Endodermal cell (in vitro differentiated cells): ENCODE measurements at regions not wholly inside any gene's neighbourhood (a gene's known extent, or its start where the extent isn't known, plus 50 kb on each side); places are given as distances from the start of the nearest gene placed in this dataset.

Source experiments
- DNase-seq: peaks from one replicate; pipeline ENCODE4 v3.0.0-alpha.2; 2017
- H3K27ac ChIP-seq: 2 replicates; pipeline ENCODE4 v1.5.1; 2013; ENCODE audit warnings: mild to moderate bottlenecking, low read depth, low read length, moderate library complexity
- H3K27me3 ChIP-seq: 2 replicates; pipeline ENCODE4 v1.6.1; 2013; ENCODE audit warnings: mild to moderate bottlenecking, low read length, moderate library complexity; ENCODE audit not compliant: insufficient read depth, control insufficient read depth, poor library complexity, severe bottlenecking
- H3K36me3 ChIP-seq: 2 replicates; pipeline ENCODE4 v1.7.0; 2013; ENCODE audit warnings: mild to moderate bottlenecking, low read length, moderate library complexity; ENCODE audit not compliant: control insufficient read depth, insufficient read depth
- H3K4me1 ChIP-seq: one replicate; pipeline ENCODE4 v1.7.0; 2013; ENCODE audit warnings: low read length; ENCODE audit not compliant: control insufficient read depth, insufficient read depth
- H3K4me3 ChIP-seq: 2 replicates; pipeline ENCODE4 v1.5.1; 2013; ENCODE audit warnings: mild to moderate bottlenecking, low read length, moderate library complexity
- H3K9ac ChIP-seq: 2 replicates; pipeline ENCODE4 v1.6.1; 2013; ENCODE audit warnings: mild to moderate bottlenecking, low read length, moderate library complexity; ENCODE audit not compliant: poor library complexity, severe bottlenecking; ENCODE audit errors: extremely low read depth
- H3K9me3 ChIP-seq: 2 replicates; pipeline ENCODE4 v1.6.1; 2013; ENCODE audit warnings: mild to moderate bottlenecking, low read length, moderate library complexity; ENCODE audit not compliant: control insufficient read depth
- H3K27ac Mint-ChIP-seq: 2 replicates; pipeline ENCODE4 v1.8.0; 2020; ENCODE audit warnings: mixed read lengths
- H3K27me3 Mint-ChIP-seq: 2 replicates; pipeline ENCODE4 v1.8.0; 2021; ENCODE audit warnings: mild to moderate bottlenecking, mixed read lengths; ENCODE audit not compliant: insufficient read depth
- H3K36me3 Mint-ChIP-seq: 2 replicates; pipeline ENCODE4 v1.8.0; 2020; ENCODE audit warnings: low read depth, mixed read lengths
- H3K4me1 Mint-ChIP-seq: 2 replicates; pipeline ENCODE4 v1.8.0; 2020; ENCODE audit warnings: mixed read lengths
- H3K4me3 Mint-ChIP-seq: 2 replicates; pipeline ENCODE4 v1.8.0; 2020; ENCODE audit warnings: mild to moderate bottlenecking, moderate library complexity, mixed read lengths
- H3K9me3 Mint-ChIP-seq: 2 replicates; pipeline ENCODE4 v1.8.0; 2020; ENCODE audit warnings: mild to moderate bottlenecking, mixed read lengths
- WGBS, 2 experiments: methylation state at CpG; one replicate each; pipeline versions ENCODE4 v1.1.5 to v1.1.7; 2013; ENCODE audit warnings: missing lambda C conversion rate in 2 of 2, mixed read lengths in 1 of 2; ENCODE audit not compliant: insufficient coverage in 1 of 2, insufficient read length in 1 of 2; 5-methylcytosine and 5-hydroxymethylcytosine counted together
- TF ChIP-seq, protein P1 (sequence below): fragments of 200-600 bp; sonication (generic); conservative IDR thresholded peaks from 2 replicates; pipeline ENCODE4 v1.5.0; 2021; ENCODE audit warnings: antibody characterized with exemption, mild to moderate bottlenecking

DNA sequence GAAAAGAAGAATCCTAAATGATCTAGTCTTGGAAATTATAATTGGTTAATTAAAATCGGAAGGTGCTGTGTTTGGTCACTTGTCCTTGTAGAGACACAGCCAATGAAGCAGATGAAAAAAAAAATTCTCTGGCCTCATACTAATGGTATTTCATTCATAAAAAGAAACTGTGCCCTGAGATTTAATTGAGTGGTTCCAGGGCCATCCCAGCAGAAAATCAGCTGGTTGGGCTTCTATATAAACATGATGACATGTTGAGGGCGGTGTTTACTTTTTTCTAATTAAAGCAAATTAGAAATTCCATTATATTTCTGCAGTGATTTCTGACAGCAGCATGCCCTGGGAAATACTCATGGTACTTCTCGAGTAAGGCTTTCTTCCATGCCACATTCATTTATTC is 191.9 kb upstream of the KCNJ16 start:
- Histone ChIP-seq H3K9ac (no peak overlapping the region), H3K9me3 (no peaks in the 10 kb centered on the region), H3K4me3 (no peak overlapping the region), H3K27me3 (no peaks in the 10 kb centered on the region), H3K27ac (no peak overlapping the region), H3K36me3 (no peaks in the 10 kb centered on the region), H3K4me1 (no peaks in the 10 kb centered on the region)
- Mint-ChIP-seq H3K27me3 (no peaks in the 10 kb centered on the region), H3K27ac (no peak overlapping the region), H3K4me3 (no peak overlapping the region), H3K36me3 (no peaks in the 10 kb centered on the region), H3K9me3 (no peaks in the 10 kb centered on the region), H3K4me1 (no peaks in the 10 kb centered on the region)
- TF ChIP-seq, protein P1, sequence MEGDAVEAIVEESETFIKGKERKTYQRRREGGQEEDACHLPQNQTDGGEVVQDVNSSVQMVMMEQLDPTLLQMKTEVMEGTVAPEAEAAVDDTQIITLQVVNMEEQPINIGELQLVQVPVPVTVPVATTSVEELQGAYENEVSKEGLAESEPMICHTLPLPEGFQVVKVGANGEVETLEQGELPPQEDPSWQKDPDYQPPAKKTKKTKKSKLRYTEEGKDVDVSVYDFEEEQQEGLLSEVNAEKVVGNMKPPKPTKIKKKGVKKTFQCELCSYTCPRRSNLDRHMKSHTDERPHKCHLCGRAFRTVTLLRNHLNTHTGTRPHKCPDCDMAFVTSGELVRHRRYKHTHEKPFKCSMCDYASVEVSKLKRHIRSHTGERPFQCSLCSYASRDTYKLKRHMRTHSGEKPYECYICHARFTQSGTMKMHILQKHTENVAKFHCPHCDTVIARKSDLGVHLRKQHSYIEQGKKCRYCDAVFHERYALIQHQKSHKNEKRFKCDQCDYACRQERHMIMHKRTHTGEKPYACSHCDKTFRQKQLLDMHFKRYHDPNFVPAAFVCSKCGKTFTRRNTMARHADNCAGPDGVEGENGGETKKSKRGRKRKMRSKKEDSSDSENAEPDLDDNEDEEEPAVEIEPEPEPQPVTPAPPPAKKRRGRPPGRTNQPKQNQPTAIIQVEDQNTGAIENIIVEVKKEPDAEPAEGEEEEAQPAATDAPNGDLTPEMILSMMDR, result no peak
- WGBS, 2 experiments, result 90% methylated on average over 2 to 3 of the region's 3 CpGs
- DNase-seq, result no peak

DNA sequence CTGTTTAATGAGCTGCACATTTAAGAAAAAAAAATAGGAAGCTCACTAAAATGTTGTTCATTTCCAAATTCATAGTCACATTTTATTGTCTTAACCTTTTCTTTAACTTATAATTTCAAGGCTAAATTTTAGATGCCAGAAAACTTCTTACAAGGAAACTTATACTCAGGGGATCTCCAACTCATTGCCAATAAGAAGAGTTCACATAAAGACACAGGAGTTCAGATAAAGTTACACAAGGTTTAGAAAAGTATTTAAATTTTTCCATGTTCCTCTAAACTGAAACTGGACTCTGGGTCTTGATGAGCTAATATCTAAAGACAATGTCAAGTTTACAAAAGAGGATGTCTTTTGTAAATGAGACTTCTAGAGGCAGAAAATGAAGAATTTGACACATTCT is 190.7 kb upstream of the KCNJ16 start:
- no peak overlapping the region for H3K4me3 ChIP-seq
- no peak overlapping the region for H3K27ac Mint-ChIP-seq
- no peaks in the 10 kb centered on the region for H3K9me3 Mint-ChIP-seq
- no peaks in the 10 kb centered on the region for H3K36me3 ChIP-seq
- H3K9ac ChIP-seq, result no peak overlapping the region
- H3K36me3 Mint-ChIP-seq, result no peaks in the 10 kb centered on the region
- H3K27me3 Mint-ChIP-seq, result no peaks in the 10 kb centered on the region
- peaks cover 4% of the 10 kb centered on the region for H3K4me1 Mint-ChIP-seq
- TF ChIP-seq, protein P1, result no peak
- H3K27me3 ChIP-seq, result no peaks in the 10 kb centered on the region
- no peaks in the 10 kb centered on the region for H3K4me1 ChIP-seq
- no peak overlapping the region for H3K4me3 Mint-ChIP-seq
- DNase-seq, result no peak
- no peak overlapping the region for H3K27ac ChIP-seq
- H3K9me3 ChIP-seq, result no peaks in the 10 kb centered on the region

DNA sequence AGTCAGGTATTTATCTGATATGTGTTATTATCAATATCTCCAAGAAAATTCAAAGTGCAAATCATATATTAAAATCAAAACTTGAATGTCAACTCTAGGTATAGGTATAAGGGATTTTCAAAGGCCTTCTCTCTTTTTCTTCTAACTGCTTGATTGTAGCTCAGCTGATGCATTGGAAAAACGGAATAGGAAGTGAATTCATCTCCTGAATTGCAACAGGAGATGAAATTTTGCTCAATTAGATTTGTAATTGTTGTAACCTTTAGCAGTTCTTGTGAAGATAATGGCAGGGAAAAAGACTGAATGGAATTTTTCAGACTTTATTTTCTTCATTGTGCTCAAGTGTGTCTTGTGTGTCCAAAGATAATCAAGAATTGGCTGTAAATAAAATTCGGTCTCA is 190.2 kb upstream of the KCNJ16 start:
- TF ChIP-seq, protein P1, result no peak
- H3K9ac ChIP-seq, result no peak overlapping the region
- no peaks in the 10 kb centered on the region for H3K36me3 Mint-ChIP-seq
- no peaks in the 10 kb centered on the region for H3K27me3 Mint-ChIP-seq
- H3K36me3 ChIP-seq, result no peaks in the 10 kb centered on the region
- H3K27me3 ChIP-seq, result no peaks in the 10 kb centered on the region
- no peak overlapping the region for H3K4me3 Mint-ChIP-seq
- 92 to 100% methylated on average over 1 to 2 of the region's 2 CpGs for WGBS, 2 experiments
- H3K4me3 ChIP-seq, result no peak overlapping the region
- H3K27ac ChIP-seq, result no peak overlapping the region
- peaks cover 3% of the 10 kb centered on the region for H3K4me1 ChIP-seq
- H3K27ac Mint-ChIP-seq, result no peak overlapping the region
- no peaks in the 10 kb centered on the region for H3K9me3 ChIP-seq
- no peak for DNase-seq
- no peaks in the 10 kb centered on the region for H3K9me3 Mint-ChIP-seq
- H3K4me1 Mint-ChIP-seq, result peaks cover 4% of the 10 kb centered on the region
